ENCODE measurements at regions not wholly inside any gene's neighbourhood (a gene's known extent, or its start where the extent isn't known, plus 50 kb on each side); places are given as distances from the start of the nearest gene placed in this dataset.

DNA sequence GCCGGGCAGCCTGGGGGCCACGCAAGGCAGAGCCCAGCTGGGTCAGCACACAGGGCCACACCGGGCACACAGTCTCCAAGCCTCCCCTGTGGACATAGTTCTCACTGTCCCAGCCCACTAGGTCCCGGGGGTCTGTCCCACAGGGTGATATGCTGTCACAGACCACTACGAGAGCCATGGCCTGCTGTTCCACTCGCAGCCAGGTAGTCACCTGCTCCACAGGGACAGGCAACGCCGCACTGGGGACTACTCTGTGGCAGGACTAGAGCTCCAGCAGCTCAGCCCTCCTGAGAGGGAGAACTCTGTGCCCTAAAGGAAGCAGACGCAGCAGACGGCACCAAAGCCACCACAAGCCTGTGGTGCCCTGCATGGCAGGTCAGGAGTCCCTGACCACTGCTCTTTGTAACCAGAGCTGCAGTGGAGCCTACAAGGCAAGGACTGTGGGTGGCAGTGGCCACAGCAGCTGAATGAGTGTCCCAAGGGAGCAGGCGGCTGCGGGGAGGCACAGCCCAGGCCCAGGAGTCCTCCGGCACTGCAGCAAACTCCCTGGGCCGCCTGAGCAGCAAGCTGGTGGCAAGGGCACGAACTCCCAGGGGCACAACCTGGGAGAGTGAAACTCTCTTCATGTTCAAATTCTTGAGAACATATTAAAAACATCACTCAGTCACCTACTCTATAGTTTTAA, 171.2 kb upstream of the GRK3 start:
- DNase-seq (ENCODE audit: low read depth in 4 of 4, low spot score in 1 of 4), result no peak

DNA sequence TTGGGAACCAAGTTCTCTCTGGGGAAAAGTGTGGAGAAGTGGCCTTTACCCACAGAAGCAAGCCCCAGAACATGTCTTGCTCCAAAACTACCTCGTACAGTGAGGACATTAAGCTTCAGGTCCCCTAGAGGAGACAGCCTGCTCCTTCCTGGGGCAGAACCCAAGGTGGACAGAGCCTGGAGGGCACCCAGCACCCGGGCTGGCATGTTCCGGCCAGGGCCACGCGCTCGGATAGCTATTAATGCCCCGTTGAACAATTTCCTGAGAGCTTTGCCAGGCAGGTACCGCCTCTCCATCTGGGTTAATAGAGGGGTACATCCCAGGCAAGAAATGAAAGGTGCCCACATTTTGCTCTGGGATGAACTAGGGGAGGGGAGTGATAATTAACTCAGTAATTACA, 169.0 kb upstream of the GRK3 start:
- DNase-seq (ENCODE audit: low read depth in 4 of 4, low spot score in 1 of 4), result no peak

DNA sequence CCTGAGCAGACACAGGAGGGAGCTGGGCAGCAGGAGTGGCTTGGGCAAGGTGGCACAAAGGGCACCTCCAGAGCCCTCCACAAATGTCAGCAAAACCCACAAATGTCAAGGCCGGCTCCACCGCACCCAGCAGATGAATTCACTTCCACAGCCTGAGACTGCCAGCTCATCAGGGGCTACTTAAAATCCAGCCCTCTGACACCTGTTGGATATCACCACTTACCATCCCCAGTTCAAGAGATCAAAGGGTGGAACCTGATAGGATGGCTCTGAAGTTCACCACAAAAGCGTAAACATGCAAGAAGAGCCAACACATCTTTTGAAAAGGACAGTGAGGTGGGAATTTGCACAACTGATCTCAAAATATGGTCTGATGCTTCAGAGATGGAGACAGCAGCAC, 168.6 kb upstream of the GRK3 start:
- no peak for DNase-seq (ENCODE audit: low read depth in 4 of 4, low spot score in 1 of 4)

DNA sequence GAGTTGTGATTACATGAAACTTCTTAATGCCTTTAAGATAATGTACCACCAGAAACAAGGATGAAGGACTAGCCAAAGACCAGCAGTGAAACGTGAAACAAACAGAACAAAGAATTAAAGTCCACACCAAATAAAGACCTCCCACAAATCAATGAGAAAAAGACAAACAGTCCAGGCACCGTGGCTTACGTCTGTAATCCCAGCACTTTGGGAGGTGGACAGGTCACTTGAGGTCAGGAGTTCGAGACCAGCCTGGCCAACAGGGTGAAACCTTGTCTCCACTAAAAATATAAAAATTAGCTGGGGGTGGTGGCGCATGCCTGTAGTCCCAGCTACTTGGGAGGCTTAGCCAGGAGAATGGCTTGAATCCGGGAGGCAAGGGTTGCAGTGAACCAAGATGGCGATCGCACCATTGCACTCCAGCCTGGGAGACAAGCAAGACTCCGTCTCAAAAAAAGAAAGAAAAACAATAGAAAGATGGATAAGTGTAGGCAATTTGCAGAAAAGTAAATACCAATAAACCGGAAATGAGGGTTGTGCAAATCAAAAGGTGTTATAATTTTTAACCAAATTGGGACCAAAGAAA, 167.8 kb upstream of the GRK3 start:
- no peak for DNase-seq (ENCODE audit: low read depth in 4 of 4, low spot score in 1 of 4)

DNA sequence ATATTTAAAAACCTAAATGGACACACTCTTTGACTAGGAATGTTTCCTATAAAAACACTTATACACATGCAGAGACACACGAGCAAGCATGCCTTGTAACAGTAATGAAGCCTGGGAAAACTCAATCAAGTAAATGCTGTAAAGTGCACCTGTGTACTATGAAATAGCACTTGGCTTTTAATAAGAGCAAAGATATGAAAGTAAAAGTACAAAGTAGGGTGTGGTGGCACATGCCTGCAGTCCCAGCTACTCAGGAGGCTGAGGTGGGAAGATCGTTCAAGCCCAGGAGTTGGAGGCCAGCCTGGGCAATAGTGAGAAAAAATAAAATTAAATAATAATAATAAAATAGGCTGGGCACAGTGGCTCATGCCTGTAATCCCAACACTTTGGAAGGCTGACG, 166.9 kb upstream of the GRK3 start:
- DNase-seq (ENCODE audit: low read depth in 4 of 4, low spot score in 1 of 4), result no peak

DNA sequence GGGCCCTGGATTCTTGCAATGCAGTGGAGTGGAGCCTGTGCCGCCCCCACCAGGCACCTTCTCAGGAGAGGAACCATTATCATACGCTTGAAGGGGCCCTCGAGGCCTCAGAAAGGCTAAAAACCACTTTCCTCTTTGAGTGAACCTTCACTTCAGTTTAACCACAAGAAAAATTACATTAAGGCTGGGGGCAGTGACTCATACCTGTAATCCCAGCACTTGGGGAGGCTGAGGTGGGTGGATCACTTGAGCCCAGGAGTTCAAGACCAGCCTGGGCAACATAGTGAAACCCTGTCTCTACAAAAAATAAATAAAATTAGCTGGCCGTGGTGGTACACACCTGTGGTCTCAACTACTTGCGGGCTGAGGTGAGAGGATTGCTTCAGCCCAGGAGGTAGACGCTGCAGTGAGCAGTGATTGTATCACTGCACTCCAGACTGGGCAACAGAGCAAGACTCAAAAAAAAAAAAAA, 165.8 kb upstream of the GRK3 start:
- DNase-seq (ENCODE audit: low read depth in 4 of 4, low spot score in 1 of 4), result peak in 1 of 4 experiments; percentile 34

DNA sequence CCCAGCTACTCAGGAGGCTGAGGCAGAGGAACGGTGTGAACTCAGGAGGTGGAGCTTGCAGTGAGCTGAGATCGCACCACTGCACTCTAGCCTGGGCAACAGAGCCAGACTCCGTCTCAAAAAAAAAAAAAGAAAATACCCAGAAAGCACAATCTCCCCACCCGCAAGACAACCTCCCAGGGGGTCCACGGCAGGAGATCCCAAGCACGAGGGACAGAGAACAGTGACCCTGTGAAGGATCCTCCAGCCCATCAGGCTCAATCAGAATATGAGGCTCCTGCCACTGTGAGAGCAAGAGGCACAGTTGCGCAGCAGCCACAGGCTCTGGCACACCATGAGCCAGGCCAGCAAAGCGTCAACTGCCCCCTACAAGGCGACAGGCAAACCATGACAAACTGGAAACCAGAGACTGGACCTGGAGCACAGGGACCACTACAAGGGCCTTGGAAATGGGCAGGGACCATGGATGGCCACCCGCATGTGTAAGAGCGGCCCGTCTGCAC, 164.8 kb upstream of the GRK3 start:
- no peak for DNase-seq (ENCODE audit: low read depth in 4 of 4, low spot score in 1 of 4)

DNA sequence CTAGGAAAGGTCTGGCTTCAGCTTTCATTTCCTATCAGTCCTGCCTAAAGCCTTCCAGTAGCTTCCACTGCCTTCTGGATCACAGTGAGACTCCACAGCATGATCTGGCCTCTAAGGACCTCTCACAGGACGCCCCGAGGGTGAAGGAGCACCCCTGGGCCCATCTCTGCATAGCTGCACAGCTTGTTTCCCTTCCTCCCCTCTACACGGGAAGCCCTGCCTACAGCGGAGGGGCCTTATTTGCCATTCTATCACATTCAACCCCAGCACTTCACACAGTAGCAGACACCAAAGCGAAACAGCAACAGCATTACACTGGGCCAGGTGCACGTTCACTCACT, 162.3 kb upstream of the GRK3 start:
- DNase-seq (ENCODE audit: low read depth in 4 of 4, low spot score in 1 of 4), result no peak

DNA sequence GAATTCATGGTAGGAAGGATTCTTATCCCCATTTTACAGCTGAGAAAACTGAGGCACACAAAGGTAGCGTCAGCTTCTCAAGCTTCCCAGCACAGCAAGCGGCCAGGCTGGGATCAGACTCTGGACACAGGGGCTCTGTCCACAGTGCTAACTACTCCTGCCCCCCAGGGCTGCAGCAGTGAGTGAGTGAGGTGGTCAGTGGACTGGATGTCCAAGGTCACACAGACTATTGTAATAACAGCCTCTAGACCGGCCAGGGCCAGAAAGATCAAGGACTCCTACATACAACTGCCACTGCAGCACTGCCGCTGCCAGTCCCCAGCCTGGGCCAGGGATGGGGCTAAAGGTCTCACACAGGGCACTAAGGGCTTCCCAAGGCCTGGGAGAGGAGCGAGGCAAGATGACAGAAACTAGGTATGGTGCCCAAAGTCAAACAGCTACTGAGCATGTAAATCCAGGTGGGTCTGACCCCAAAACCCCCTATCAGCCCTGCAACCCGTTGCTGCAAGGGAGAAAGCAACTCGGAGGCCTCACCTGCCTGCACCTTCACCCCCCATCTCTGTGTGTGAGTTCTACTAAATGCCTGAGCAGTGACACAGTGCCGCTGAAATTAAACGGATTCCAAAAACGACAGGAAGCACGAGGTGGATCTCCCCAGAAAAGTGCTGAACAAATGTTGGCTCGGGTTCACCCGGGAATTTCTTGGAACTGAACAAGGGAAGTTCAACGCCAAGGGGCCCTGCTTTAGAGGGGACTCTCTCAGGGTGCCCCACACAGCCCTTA, 161.8 kb upstream of the GRK3 start:
- no peak for DNase-seq (ENCODE audit: low read depth in 4 of 4, low spot score in 1 of 4)

DNA sequence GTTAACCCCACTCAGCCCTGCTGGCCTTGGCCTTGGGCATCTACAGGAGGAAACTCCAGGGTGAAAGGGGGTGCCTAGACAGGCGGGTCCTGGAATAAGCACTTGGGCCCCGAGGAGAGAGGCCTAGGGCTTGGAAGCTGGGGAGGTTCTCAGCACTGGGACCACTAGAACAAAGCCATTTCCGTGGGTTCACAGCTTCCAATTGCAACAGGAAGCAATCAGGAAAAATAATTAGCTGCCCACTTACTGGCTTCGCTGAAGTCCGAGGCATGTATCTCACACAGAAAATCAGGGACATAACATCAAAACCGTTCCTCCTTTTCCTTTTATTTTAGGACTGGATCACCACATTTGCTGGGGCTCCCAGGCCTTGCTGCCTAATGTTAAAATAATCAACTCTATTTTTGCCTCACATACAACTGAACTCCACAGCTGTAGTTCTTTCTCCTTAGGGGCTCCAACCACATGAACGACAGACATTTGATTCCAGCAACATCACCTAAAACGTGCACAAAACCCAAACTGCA, 161.1 kb upstream of the GRK3 start:
- DNase-seq (ENCODE audit: low read depth in 4 of 4, low spot score in 1 of 4), result no peak

DNA sequence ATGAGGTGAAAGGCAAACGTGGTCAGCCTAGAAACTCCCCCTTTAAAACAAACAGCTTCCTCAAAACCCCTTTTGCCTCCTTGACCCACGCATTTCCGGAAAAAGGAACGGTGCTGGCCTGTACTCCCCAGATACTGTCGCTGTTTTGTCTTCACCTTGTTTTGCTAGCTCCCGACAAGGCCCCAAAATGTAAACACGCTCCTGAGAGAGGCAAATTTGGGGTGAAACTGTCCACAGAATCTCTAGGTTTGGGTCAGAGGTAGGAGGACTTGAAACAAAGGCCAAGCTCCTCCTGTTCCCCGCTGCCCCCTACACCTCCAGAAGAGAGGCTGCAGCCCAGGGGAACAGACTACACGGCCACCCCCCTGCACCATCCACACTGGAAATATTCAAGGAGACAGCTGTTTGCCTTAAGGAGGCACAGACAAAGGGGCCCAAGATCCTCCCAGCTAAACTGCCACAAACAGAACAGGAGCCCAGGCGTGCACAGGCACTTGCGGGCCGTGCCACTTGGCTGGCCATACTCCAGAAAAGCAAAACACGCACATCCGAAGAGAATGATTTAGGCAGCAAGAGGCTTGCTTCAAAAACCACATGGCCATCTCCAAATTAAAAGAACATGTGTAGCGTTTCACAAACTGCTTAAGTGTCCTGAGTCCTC, 160.5 kb upstream of the GRK3 start:
- DNase-seq (ENCODE audit: low read depth in 4 of 4, low spot score in 1 of 4), result no peak

DNA sequence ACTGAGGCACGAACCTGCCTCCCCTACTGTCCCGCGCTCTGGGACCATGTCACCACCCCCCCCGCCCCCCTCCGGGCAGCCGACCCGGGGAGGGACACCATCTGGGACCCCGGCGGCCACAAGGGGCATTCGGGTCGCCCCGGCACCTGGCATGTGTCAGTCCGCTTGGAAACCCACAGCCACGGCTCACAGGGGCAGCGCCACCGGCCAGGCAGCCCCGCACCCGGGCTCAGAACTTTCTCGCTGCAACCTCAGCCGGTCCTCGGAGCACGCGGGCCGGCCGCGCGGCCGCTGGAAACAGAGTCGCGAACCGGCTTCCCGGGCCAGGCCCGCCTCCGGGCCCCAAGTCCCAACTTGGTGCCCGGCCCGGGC, 159.9 kb upstream of the GRK3 start:
- DNase-seq (ENCODE audit: low read depth in 4 of 4, low spot score in 1 of 4), result no peak

DNA sequence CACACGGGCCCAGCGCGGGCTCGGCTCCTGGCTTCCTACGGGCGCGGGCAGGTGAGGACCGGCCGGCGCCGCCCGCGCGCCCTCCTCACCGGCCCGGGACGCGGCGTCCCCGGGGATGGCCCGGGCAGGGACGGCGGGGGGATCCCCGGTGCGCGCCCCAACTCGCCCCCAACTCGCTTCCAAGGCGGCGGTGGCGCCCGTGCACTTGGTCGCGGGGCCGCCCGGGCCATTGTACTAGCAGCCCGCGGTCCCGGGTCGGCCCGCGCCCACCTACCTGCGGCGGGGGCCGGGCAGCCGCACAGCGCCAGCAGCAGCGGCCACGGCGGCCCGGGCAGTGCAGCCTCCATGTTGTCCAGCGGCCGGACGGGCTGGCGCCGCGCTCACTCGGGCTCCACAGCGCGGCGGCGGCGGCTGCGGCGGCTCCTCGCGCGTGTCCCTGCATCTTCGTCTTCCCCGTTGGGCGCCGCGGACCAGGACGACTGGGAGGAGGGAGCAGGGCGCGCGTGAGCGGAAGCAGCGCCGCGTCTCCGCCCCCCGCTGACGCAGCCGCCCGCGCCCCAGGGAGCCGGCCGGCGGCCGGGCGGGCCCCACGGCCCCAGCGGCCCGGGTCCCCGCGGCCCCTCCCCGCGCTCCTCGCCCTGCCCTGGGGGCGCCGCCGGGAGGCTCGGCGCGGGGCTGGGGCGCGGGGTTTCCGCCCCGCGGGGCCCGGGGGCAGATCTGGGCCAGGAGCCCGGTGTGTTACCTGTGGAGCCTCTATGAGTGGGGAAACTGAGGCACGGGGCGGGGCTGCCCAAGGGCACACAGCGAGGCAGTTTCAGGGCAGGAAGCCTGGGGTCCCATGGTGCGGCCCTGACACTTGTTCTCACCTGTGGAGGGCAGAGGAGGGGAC, 159.3 kb upstream of the GRK3 start:
- DNase-seq (ENCODE audit: low read depth in 4 of 4, low spot score in 1 of 4), result peak; percentile 24 to 61 (median 47)

DNA sequence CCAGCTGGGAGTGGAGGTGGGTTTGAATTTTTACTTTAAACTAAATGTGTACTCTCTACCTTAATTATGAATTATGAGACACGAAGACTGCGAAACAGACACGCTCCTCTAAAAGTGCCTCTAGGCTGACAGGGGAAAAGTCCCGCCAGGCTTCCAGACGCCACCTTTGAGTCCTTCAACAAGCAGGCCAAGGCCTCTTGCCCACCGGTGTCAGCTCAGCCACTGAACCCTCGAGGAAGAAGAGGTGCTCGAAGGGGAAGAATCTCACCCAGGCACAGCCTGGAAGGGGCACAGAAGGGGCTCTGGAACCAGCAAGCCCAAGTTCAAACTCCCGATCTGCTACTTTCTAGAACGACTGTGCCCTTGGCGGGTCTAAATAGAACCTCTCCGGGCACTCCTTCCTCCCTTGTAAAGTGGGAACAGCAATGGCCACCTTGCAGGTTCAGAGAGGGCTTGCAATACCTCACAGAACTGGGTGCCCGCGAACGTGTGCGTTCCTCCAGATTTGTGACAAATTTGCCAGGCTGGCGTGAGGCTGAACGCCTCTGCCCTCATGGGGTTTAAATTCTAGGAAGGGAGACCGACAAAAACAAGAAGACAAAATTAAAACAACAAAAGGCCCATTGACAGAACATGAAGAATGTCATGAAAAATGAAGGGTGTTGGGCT, 158.5 kb upstream of the GRK3 start:
- no peak for DNase-seq (ENCODE audit: low read depth in 4 of 4, low spot score in 1 of 4)

DNA sequence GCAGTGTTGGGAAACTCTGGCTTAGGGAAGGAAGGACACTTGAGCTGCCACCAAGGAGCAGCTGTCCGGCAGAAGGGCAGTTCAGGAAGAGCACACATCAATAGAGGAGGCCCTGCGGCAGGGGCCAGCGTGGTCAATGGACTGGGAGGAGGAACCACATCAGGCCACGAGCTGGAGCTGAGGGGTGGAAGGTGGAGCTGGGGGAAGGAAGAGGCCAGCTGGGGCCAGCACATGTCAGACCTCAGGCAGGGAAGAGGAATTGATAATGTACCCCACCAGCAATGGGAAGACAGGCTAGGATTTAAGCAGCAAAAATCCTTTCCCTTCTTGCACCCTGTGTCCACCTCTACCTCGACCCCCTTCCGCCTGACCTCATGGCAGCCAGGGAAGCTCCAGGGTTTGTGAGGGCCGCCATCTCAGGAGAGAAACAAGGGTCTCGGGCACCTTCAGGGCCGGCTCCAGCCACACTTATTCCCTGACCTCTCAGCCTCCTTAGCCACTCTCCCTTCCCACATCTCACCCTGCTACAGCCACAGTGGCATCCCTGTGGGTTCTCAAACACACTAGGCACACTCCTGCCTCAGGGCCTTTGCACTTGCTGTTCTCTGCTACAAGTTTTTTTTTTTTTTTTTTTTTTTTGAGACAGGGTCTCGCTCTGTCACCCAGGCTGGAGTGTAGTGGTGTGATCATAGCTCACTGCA, 157.8 kb upstream of the GRK3 start:
- DNase-seq (ENCODE audit: low read depth in 4 of 4, low spot score in 1 of 4), result no peak

DNA sequence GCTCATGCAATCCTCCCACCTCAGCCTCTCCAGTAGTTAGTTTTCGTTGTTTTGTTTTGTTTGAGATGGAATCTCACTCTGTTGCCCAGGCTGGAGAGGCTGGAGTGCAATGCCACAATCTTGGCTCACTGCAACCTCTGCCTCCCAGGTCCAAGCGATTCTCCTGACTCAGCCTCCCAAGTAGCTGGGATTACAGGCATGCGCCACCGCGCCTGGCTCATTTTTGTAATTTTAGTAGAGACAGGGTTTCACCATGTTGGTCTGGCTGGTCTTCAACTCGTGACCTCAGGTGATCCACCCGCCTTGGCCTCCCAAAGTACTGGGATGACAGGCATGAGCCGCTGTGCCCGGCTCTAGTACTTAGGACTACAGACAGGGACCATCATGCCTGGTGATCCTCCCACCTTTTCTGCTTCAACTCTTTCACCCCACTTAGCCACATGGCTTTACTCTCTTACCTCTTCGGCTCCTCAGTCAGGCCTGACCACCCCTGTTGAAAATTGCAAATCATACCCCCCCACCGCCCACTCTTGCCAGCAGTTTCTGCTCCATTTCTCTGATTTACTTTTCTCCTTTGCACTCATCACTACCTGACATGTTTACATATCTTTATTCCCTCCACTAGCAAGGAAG, 157.1 kb upstream of the GRK3 start:
- no peak for DNase-seq (ENCODE audit: low read depth in 4 of 4, low spot score in 1 of 4)

DNA sequence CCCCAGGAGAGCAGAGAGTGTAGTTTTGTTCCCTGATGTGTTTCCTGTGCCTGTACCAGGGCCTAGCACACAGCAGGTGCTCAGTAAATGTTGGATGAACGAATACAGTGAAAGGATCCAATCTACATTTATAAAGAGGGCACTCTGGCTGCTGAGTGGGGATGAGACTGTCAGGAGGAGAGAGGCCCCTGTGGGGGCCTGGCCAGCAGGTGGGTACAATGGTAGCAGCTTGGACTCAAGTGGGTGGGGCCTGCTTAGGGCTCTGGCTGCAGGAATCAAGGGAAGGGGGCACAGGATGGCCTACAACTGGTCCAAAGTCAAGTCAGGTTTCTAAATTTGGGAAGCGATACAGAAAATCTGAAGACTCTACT, 156.6 kb upstream of the GRK3 start:
- DNase-seq (ENCODE audit: low read depth in 4 of 4, low spot score in 1 of 4), result no peak

DNA sequence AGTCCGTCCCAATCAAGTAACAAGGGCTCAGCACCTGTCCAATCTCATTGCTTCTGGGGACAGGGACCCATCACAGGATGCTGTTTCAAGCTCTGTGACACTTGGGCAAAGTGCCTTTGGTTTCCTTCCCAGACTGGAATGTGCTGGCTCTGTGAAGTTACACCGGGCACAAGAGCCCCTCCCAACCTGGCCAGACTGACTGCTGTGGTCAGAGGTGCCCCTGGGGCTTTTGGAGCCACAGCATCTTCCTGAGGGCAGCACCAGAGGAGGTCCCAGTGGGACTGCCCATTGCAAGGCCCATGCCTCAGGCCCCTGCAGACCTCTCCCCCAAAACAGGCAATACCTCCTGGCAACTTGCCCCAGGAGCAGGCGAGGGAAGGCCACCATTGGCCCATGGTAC, 155.2 kb upstream of the GRK3 start:
- DNase-seq (ENCODE audit: low read depth in 4 of 4, low spot score in 1 of 4), result no peak

DNA sequence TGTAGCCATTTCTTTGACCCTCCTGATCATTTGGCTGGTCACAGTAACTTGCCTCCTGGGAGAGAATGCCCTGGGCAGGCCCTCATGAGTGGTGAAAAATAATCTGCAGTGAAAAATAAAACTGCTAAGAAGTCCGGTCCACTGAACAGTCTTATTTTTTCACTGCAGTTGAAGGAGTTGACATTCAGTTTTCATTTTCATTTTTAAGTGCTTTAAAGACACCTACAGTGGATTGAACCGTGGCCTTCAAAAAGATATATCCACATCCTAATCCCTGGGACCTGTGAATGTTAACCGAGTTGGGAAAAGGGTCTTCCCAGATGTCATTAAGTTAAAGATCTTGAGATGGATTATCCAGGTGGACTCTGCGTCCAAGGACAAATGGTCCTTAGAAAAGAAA, 153.6 kb upstream of the GRK3 start:
- DNase-seq (ENCODE audit: low read depth in 4 of 4, low spot score in 1 of 4), result no peak

Data from stimulated activated CD4-positive, alpha-beta T cell treated with anti-CD3 and anti-CD28 coated beads, Interleukin-1b, Interleukin-23, amount 100 ng/mL, for 24 hours (primary cell).